ENCODE measurements at regions not wholly inside any gene's neighbourhood (a gene's known extent, or its start where the extent isn't known, plus 50 kb on each side); places are given as distances from the start of the nearest gene placed in this dataset.

DNA sequence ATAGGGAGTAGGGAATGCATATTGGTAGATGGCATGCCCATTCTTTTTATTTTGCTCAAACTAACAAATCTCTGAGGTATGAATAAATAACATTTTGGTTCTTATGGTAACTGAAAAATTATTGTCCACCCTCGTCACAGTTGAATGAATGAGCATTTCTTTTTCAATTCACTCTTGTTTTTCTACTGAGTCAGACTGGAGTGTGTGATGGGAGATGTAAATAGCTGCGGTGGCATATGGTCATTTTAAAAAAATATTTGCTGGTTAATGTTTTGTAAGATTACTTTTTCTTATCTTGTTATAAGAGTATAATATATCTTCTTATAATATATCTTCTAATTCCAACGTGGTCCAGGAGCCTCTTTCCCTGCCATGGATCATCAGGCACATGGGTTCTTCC is 586.5 kb downstream of the SLITRK5 start:
- TF ChIP-seq, protein P1, sequence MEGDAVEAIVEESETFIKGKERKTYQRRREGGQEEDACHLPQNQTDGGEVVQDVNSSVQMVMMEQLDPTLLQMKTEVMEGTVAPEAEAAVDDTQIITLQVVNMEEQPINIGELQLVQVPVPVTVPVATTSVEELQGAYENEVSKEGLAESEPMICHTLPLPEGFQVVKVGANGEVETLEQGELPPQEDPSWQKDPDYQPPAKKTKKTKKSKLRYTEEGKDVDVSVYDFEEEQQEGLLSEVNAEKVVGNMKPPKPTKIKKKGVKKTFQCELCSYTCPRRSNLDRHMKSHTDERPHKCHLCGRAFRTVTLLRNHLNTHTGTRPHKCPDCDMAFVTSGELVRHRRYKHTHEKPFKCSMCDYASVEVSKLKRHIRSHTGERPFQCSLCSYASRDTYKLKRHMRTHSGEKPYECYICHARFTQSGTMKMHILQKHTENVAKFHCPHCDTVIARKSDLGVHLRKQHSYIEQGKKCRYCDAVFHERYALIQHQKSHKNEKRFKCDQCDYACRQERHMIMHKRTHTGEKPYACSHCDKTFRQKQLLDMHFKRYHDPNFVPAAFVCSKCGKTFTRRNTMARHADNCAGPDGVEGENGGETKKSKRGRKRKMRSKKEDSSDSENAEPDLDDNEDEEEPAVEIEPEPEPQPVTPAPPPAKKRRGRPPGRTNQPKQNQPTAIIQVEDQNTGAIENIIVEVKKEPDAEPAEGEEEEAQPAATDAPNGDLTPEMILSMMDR (IDR thresholded peaks at IDR 0.05; ENCODE audit: low read depth, low read length), result no peak
- TF ChIP-seq EZH2phosphoT487 (IDR thresholded peaks at IDR 0.05; ENCODE audit: low read depth), result no peak

Measured in OCI-LY3 (cell line).